GM10266 (cell line): ENCODE measurements at regions not wholly inside any gene's neighbourhood (a gene's known extent, or its start where the extent isn't known, plus 50 kb on each side); places are given as distances from the start of the nearest gene placed in this dataset.

Experiments used
- DNase-seq: peaks from one replicate; pipeline ENCODE4 v3.0.0; 2012; ENCODE audit errors: extremely low spot score
- CTCF ChIP-seq: IDR thresholded peaks from 2 replicates; pipeline ENCODE4 v1.5.1; 2012; ENCODE audit warnings: mild to moderate bottlenecking, low read depth; ENCODE audit not compliant: control insufficient read depth, insufficient read depth; ENCODE audit errors: missing control alignments

DNA sequence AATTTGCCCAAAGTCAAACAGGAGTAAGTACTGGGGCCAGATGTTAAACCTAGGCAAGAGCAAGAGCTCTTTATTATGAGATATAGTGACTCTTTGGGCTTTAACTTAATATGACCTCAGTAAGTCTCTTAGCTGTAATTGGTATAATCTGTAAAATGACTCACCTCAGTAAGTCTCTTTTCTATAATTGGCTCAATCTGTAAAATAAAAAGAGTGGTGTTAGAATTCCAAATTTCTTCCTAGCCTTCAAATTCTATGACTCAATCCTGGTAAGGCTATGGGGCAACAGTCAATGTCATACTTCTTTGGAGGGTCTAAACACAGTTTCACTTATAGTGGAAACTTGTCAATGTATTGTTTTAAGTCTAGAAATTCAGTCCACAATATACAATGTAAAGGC is 1608.9 kb upstream of the PIK3C3 start:
- no peak for TF ChIP-seq CTCF
- DNase-seq = no peak

DNA sequence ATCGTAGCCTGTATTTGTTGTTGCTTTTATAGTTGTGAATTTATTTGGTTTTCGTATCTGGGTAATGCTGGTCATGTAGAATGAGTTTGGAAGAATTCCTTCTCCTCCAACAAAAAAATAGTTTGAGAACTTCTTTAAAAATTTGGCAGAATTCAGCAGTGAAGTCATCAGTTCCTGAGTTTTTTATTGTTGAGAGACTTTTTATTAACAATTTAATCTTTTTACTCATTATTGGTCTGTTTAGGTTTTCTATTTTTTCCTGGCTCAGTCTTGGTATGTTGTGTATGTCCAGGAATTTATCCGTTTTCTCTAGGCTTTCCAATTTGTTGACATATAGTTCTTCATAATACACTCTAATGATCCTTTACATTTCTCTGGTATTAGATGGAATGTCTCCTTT is 1613.3 kb upstream of the PIK3C3 start:
- no peak for DNase-seq

GRCh38 chr18:40338284-40338683 is 1616.8 kb upstream of the PIK3C3 start:
- no peak for TF ChIP-seq CTCF
- DNase-seq = no peak

More for the DNA sequence above, 1613.3 kb upstream of the PIK3C3 start:
- TF ChIP-seq CTCF = no peak

DNA sequence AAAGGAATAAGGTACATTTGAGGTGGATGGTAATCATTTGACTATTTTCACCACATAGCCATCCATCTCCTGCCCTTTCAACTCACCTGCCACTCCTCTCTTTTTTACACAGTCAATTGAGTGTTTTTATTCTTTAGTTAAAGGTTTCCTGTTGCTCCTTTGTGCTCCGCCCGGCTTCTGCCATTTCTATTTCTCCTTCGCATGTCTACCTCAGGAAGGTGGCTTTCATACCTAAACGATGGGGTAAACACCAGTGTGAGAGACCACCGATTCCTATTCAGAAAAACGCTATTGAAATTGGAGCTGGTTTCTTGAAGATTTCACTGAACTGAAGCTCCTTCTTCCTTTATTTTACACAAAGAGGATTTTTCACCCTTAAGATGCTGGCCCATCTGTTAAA is 1628.0 kb upstream of the PIK3C3 start:
- no peak for TF ChIP-seq CTCF
- DNase-seq = no peak

DNA sequence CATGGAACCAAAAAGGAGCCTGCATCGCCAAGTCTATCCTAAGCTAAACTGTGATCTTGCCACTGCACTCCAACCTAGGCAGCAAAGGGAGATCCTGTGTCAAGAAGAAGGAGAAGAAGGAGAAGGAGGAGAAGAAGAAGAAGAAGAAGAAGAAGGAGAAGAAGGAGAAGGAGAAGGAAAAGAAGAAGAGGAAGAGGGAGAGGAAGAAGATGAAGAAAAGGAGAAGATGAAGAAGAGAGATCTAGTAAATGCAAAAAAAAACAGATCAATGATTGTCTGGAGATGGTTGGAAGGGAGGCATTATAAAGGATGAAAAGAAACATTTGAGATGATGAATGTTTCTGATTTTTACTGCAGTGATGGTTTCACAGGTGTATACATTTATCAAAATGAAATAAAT is 1629.0 kb upstream of the PIK3C3 start:
- TF ChIP-seq CTCF = no peak
- DNase-seq = no peak

GRCh38 chr18:40314199-40314598 is 1640.8 kb upstream of the PIK3C3 start:
- TF ChIP-seq CTCF = no peak

GRCh38 chr18:40313030-40313642 is 1641.9 kb upstream of the PIK3C3 start:
- DNase-seq = no peak
- no peak for TF ChIP-seq CTCF

More at GRCh38 chr18:40314199-40314598, 1640.8 kb upstream of the PIK3C3 start:
- no peak for DNase-seq
